Trophoblast cell (in vitro differentiated cells and primary cell): ENCODE measurements at regions not wholly inside any gene's neighbourhood (a gene's known extent, or its start where the extent isn't known, plus 50 kb on each side); places are given as distances from the start of the nearest gene placed in this dataset.

ENCODE experiments used
- DNase-seq, 2 donors: peaks; one replicate each; pipeline ENCODE4 v3.0.0-alpha.2; 2016
- H2AFZ ChIP-seq: 2 replicates; pipeline ENCODE4 v1.6.1; 2013; ENCODE audit warnings: low read length, moderate library complexity, mild to moderate bottlenecking; ENCODE audit not compliant: insufficient read depth, poor library complexity
- H2AK5ac ChIP-seq: 2 replicates; pipeline ENCODE4 v1.6.1; 2013; ENCODE audit warnings: mild to moderate bottlenecking, low read length
- H2BK120ac ChIP-seq: 2 replicates; pipeline ENCODE4 v1.6.1; 2013; ENCODE audit warnings: low read length, mild to moderate bottlenecking, moderate library complexity; ENCODE audit not compliant: insufficient read depth, poor library complexity
- H2BK12ac ChIP-seq: 2 replicates; pipeline ENCODE4 v1.6.1; 2013; ENCODE audit warnings: mild to moderate bottlenecking, low read length, moderate library complexity
- H2BK5ac ChIP-seq: 2 replicates; pipeline ENCODE4 v1.6.1; 2013; ENCODE audit warnings: low read length, low read depth, moderate library complexity, mild to moderate bottlenecking; ENCODE audit not compliant: poor library complexity
- H3K14ac ChIP-seq: 2 replicates; pipeline ENCODE4 v1.6.1; 2013; ENCODE audit warnings: mild to moderate bottlenecking, low read length
- H3K18ac ChIP-seq: 2 replicates; pipeline ENCODE4 v1.6.1; 2013; ENCODE audit warnings: mild to moderate bottlenecking, low read length
- H3K23ac ChIP-seq: 2 replicates; pipeline ENCODE4 v1.6.1; 2013; ENCODE audit warnings: low read length
- H3K27ac ChIP-seq: 2 replicates; pipeline ENCODE4 v1.5.1; 2013; ENCODE audit warnings: low read depth, mild to moderate bottlenecking, inconsistent platforms, low read length, moderate library complexity
- H3K27me3 ChIP-seq: 2 replicates; pipeline ENCODE4 v1.6.1; 2013; ENCODE audit warnings: inconsistent platforms, mild to moderate bottlenecking, low read length, moderate library complexity; ENCODE audit not compliant: insufficient read depth
- H3K36me3 ChIP-seq, 2 experiments: 1 replicate in 1 of 2; 2 replicates in 1 of 2; pipeline ENCODE4 v1.6.1; 2013; ENCODE audit warnings: low read length in 2 of 2, mild to moderate bottlenecking in 2 of 2, moderate library complexity in 1 of 2; ENCODE audit not compliant: insufficient read depth in 2 of 2, control insufficient read depth in 1 of 2
- H3K4ac ChIP-seq: 2 replicates; pipeline ENCODE4 v1.6.1; 2013; ENCODE audit warnings: low read depth, mild to moderate bottlenecking, low read length, moderate library complexity
- H3K4me1 ChIP-seq, 2 experiments: 1 replicate in 1 of 2; 2 replicates in 1 of 2; pipeline ENCODE4 v1.6.1; 2013; ENCODE audit warnings: low read length in 2 of 2, mild to moderate bottlenecking in 2 of 2, moderate library complexity in 1 of 2; ENCODE audit not compliant: insufficient read depth in 2 of 2, control insufficient read depth in 1 of 2
- H3K4me2 ChIP-seq: 2 replicates; pipeline ENCODE4 v1.6.1; 2013; ENCODE audit warnings: inconsistent platforms, mild to moderate bottlenecking, low read length, moderate library complexity
- H3K4me3 ChIP-seq: 2 replicates; pipeline ENCODE4 v1.5.1; 2013; ENCODE audit warnings: mild to moderate bottlenecking, low read depth, low read length, inconsistent platforms
- H3K79me1 ChIP-seq: one replicate; pipeline ENCODE4 v1.6.1; 2013; ENCODE audit warnings: low read length
- H3K79me2 ChIP-seq: 2 replicates; pipeline ENCODE4 v1.6.1; 2013; ENCODE audit warnings: low read length, mild to moderate bottlenecking; ENCODE audit not compliant: control insufficient read depth, insufficient read depth, poor library complexity
- H3K9ac ChIP-seq: 2 replicates; pipeline ENCODE4 v1.6.1; 2013; ENCODE audit warnings: mild to moderate bottlenecking, low read length
- H3K9me3 ChIP-seq: 2 replicates; pipeline ENCODE4 v1.6.1; 2013; ENCODE audit warnings: low read depth, mild to moderate bottlenecking, control low read depth, inconsistent platforms, low read length; ENCODE audit not compliant: insufficient read depth
- H4K12ac ChIP-seq: 2 replicates; pipeline ENCODE4 v1.6.1; 2013; ENCODE audit warnings: low read depth, mild to moderate bottlenecking, low read length, moderate library complexity
- H4K8ac ChIP-seq: 2 replicates; pipeline ENCODE4 v1.6.1; 2013; ENCODE audit warnings: low read depth, mild to moderate bottlenecking, low read length, moderate library complexity
- H4K91ac ChIP-seq: one replicate; pipeline ENCODE4 v1.6.1; 2013; ENCODE audit warnings: low read depth, mild to moderate bottlenecking, low read length, moderate library complexity
- WGBS: extraction: QIAGEN DNeasy Blood & Tissue Kit; methylation state at CpG from one replicate; pipeline ENCODE4 v1.1.7; 2013; ENCODE audit warnings: missing lambda C conversion rate; ENCODE audit not compliant: insufficient read length, insufficient coverage; ENCODE audit errors: extremely low coverage; 5-methylcytosine and 5-hydroxymethylcytosine counted together

DNA sequence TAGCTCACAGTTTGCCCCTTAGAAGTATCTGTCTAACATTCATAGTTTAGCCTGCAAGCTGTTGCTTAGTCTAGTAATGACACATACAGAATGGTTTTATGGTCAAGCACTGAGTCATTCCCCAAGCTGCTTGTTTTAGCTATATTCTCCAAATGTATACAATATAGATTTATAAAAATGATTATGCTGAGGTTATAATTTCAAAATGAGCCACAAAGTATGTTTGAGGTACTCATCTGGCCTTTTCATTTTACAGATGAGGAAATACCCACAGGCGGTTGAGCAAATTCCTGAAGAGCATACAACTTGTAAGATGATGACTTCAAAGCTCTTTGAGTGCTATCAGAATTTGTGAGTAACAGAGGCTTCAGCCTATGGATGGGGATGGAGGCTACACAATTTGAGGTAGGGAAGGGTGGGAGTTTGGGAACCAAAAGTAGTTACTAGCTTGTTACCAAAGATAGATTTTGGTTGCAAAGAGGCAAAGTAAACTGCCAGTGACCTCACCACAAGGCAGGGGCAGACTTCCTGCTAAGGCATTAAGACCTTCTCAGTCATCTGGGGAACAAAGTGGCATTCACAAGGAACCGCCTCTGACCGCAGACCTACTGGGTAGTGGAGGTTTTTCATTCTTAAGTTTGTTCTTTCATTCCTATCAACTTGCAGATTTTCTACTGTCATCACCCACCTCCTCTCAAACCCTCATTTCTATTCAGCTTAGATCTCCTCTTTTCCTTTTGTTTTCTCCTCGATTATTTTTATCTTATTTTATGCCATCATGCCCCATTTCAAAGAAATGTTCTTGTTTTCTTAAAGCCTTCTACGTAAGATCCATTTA is 257.2 kb upstream of the NECTIN3 start:
- Histone ChIP-seq H2BK120ac (no peak overlapping the region), H3K27ac (no peak overlapping the region), H2AK5ac (no peak overlapping the region), H3K27me3 (no peaks in the 10 kb centered on the region), H3K36me3 (no peaks in the 10 kb centered on the region), H3K14ac (no peak overlapping the region), H3K9me3 (no peaks in the 10 kb centered on the region), H2AFZ (no peak overlapping the region), H3K4me2 (no peak overlapping the region), H2BK12ac (peak overlapping the region; percentile 36), H3K4ac (no peak overlapping the region), H3K23ac (no peak overlapping the region), H3K18ac (no peak overlapping the region), H4K8ac (no peak overlapping the region), H2BK5ac (no peak overlapping the region), H3K4me3 (no peak overlapping the region), H4K12ac (no peak overlapping the region), H3K9ac (no peak overlapping the region), H3K79me1 (peaks cover 2% of the 10 kb centered on the region), H3K79me2 (no peaks in the 10 kb centered on the region), H3K4me1 (peaks cover 0 to 3% of the 10 kb centered on the region in 2 experiments), H4K91ac (no peak overlapping the region)
- WGBS: no CpG with 5 or more reads among the region's 5 CpGs
- no peak for DNase-seq

DNA sequence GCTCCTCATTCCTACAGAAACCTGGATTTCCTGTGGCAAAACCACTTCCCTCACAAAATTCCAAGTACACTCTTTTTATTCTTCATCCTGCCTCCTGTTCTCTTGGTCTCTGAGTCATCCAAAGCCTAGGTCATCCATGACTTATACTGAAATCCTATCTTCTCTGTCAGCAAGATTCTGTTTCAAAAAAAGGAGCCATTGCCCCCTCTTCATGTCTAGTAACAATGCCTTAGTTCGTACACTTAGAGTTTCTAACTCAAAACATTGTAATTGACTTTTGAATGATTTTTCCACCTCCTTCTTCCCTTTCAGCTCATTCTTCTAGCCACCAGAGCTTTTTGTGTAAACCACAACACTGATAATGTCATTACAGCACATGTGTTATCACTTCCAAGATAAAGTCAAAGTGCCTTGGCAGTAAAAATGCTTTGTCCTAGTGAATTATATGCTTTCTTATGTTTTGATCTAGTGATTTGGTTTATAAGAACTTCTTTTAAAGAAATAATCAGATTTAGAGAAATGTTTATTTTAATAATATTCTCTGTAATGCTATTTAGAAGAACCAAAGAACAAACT is 256.5 kb upstream of the NECTIN3 start:
- Histone ChIP-seq H3K79me2 (no peaks in the 10 kb centered on the region), H4K12ac (no peak overlapping the region), H3K23ac (no peak overlapping the region), H3K18ac (no peak overlapping the region), H2BK12ac (no peak overlapping the region), H3K79me1 (peaks cover 2% of the 10 kb centered on the region), H3K27ac (no peak overlapping the region), H3K4me3 (no peak overlapping the region), H2AK5ac (no peak overlapping the region), H4K91ac (no peak overlapping the region), H3K27me3 (no peaks in the 10 kb centered on the region), H3K9ac (no peak overlapping the region), H2BK5ac (no peak overlapping the region), H3K4me2 (no peak overlapping the region), H2BK120ac (no peak overlapping the region), H4K8ac (no peak overlapping the region), H3K36me3 (no peaks in the 10 kb centered on the region), H3K9me3 (no peaks in the 10 kb centered on the region), H3K4me1 (peaks cover 0 to 3% of the 10 kb centered on the region in 2 experiments), H3K14ac (no peak overlapping the region), H2AFZ (no peak overlapping the region), H3K4ac (no peak overlapping the region)
- no peak for DNase-seq
- WGBS: no CpG with 5 or more reads among the region's 1 CpG

DNA sequence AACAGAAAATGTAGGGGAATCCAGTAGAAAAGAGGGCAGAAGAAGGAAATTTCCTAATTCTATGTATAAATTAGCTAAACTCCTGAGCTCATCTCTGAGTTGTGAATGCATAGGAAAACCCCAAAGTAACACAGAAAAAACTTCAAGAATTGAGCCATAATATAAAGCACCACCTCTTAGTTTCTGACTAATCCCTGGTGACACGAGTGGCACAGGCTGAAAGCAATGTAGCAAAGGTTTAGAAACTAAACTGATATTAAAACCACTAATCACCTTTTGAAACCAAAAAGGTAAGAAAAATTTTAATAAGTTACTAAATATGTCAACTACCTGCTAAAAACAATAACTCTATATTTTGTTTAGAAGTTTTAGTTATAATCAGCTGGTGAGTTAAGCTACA is 255.6 kb upstream of the NECTIN3 start:
- Histone ChIP-seq H3K4ac (no peak overlapping the region), H3K9ac (no peak overlapping the region), H3K36me3 (no peaks in the 10 kb centered on the region), H3K4me3 (no peak overlapping the region), H2BK5ac (no peak overlapping the region), H4K8ac (no peak overlapping the region), H4K12ac (no peak overlapping the region), H2AFZ (no peak overlapping the region), H2BK120ac (no peak overlapping the region), H3K79me2 (no peaks in the 10 kb centered on the region), H3K79me1 (peaks cover 2% of the 10 kb centered on the region), H3K4me2 (no peak overlapping the region), H3K9me3 (no peaks in the 10 kb centered on the region), H3K14ac (no peak overlapping the region), H3K27ac (no peak overlapping the region), H4K91ac (no peak overlapping the region), H2BK12ac (no peak overlapping the region), H3K23ac (no peak overlapping the region), H3K4me1 (peaks cover 0 to 3% of the 10 kb centered on the region in 2 experiments), H2AK5ac (no peak overlapping the region), H3K27me3 (no peaks in the 10 kb centered on the region), H3K18ac (no peak overlapping the region)
- no peak for DNase-seq
- WGBS: no CpG with 5 or more reads among the region's 1 CpG

DNA sequence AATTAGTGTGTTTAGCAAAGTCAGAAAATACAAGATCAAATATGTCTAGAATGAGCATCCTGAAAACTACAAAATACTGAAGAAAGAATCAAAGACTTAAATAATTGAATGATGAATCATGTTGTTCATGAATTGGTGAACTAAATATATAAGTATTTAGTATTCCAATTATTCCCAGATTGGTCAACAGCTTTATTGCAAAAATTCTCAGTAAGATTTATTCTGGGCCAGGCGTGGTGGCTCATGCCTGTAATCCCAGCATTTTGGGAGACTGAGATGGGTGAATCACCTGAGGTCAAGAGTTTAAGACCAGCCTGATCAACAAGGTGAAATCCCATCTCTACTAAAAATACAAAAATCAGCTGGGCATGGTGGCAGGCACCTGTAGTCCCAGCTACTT is 250.0 kb upstream of the NECTIN3 start:
- no peak overlapping the region for H2BK12ac ChIP-seq
- H3K18ac ChIP-seq: no peak overlapping the region
- no peaks in the 10 kb centered on the region for H3K27me3 ChIP-seq
- H4K8ac ChIP-seq: no peak overlapping the region
- no peak overlapping the region for H2BK120ac ChIP-seq
- no peak overlapping the region for H2BK5ac ChIP-seq
- no peak overlapping the region for H3K23ac ChIP-seq
- H4K91ac ChIP-seq: no peak overlapping the region
- H3K79me1 ChIP-seq: no peaks in the 10 kb centered on the region
- no peaks in the 10 kb centered on the region for H3K4me1 ChIP-seq
- no peak overlapping the region for H3K4me2 ChIP-seq
- H3K9ac ChIP-seq: no peak overlapping the region
- no peak overlapping the region for H2AFZ ChIP-seq
- no peak overlapping the region for H2AK5ac ChIP-seq
- no peak overlapping the region for H3K4me3 ChIP-seq
- H3K27ac ChIP-seq: no peak overlapping the region
- no CpG with 5 or more reads among the region's 1 CpG for WGBS
- no peak for DNase-seq
- H3K79me2 ChIP-seq: no peaks in the 10 kb centered on the region
- H4K12ac ChIP-seq: no peak overlapping the region
- H3K14ac ChIP-seq: no peak overlapping the region
- H3K9me3 ChIP-seq: no peaks in the 10 kb centered on the region
- no peaks in the 10 kb centered on the region for H3K36me3 ChIP-seq
- no peak overlapping the region for H3K4ac ChIP-seq
